T-helper 1 cell treated with Interleukin-12 subunit alpha and Interleukin-12 subunit beta and Interleukin-4 antibody, amounts not matched to agents 30 μg/mL and 1 μg/mL, for 36 hours (primary cell): ENCODE measurements at regions not wholly inside any gene's neighbourhood (a gene's known extent, or its start where the extent isn't known, plus 50 kb on each side); places are given as distances from the start of the nearest gene placed in this dataset.
"Not testable (repeated sequence)": the region's sequence is repeated elsewhere in the genome, so short reads cannot be mapped to it uniquely, and the experiment has no call there.

Experiments used
- H3K27ac Mint-ChIP-seq: one replicate; pipeline ENCODE4 v1.8.0; 2021; ENCODE audit warnings: mild to moderate bottlenecking, mixed read lengths
- H3K27me3 Mint-ChIP-seq: one replicate; pipeline ENCODE4 v1.8.0; 2021; ENCODE audit warnings: low read depth, mixed read lengths
- H3K36me3 Mint-ChIP-seq: one replicate; pipeline ENCODE4 v1.8.0; 2021; ENCODE audit warnings: low read depth, mixed read lengths
- H3K4me1 Mint-ChIP-seq: one replicate; pipeline ENCODE4 v1.8.0; 2021; ENCODE audit warnings: low read depth, mixed read lengths
- H3K4me3 Mint-ChIP-seq: one replicate; pipeline ENCODE4 v1.8.0; 2021; ENCODE audit warnings: mild to moderate bottlenecking, moderate library complexity, mixed read lengths
- H3K9me3 Mint-ChIP-seq: one replicate; pipeline ENCODE4 v1.8.0; 2021; ENCODE audit warnings: mixed read lengths

DNA sequence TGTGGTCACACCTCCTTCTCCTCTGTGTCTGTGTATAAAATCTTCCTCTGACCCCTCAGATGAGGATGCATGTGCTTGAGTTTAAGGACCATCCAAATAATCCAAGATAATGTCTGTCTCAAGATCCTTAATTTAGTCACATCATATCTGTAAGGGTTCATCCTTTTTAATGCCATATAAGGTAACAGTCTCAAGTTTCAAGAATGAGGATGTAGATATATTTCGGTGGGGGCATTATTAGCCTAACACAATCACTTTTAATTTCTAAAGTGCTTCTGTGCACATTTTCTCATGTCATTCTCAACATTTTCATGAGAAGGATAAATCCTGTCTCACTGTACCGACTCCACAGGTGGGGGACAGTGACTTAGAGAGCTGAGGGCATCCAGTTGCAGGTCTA lies 235.3 kb downstream of the BUB3 start:
- Mint-ChIP-seq H3K27ac (no peak overlapping the region), H3K9me3 (peaks cover 14% of the 10 kb centered on the region), H3K4me1 (no peaks in the 10 kb centered on the region), H3K36me3 (no peaks in the 10 kb centered on the region), H3K27me3 (no peaks in the 10 kb centered on the region), H3K4me3 (no peak overlapping the region)

- Mint-ChIP-seq H3K36me3 (no peaks in the 10 kb centered on the region), H3K4me3 (no peak overlapping the region), H3K9me3 (peaks cover 14% of the 10 kb centered on the region), H3K27ac (no peak overlapping the region), H3K27me3 (no peaks in the 10 kb centered on the region), H3K4me1 (no peaks in the 10 kb centered on the region)
These were observed 236.1 kb downstream of the BUB3 start for GRCh38 chr10:123390332-123390731.

DNA sequence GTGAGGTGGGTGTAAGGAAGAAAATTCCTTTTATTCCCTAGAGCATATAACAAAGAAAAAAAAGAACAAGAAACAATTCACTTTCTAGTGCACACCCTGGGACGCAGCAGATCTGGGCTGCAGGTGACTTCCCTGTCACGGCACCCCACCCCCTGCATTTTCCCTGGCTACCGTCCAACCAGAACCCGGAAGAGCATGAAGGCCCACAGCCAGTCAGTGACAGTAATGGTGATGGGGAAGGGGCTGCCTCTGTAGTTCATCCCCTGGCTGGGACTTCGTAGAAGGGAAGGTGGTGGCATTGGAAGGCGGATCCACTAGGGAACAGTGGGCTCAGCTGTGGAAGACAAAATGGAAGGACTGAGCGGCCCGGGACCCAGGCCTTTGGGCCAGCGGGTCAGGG lies 236.7 kb downstream of the BUB3 start:
- Mint-ChIP-seq H3K9me3 (peaks cover 13% of the 10 kb centered on the region), H3K36me3 (no peaks in the 10 kb centered on the region), H3K4me3 (no peak overlapping the region), H3K27ac (no peak overlapping the region), H3K4me1 (no peaks in the 10 kb centered on the region), H3K27me3 (no peaks in the 10 kb centered on the region)

- Mint-ChIP-seq H3K4me3 (no peak overlapping the region), H3K27ac (no peak overlapping the region), H3K36me3 (no peaks in the 10 kb centered on the region), H3K4me1 (no peaks in the 10 kb centered on the region), H3K9me3 (peaks cover 8% of the 10 kb centered on the region), H3K27me3 (no peaks in the 10 kb centered on the region)
These were observed 237.2 kb downstream of the BUB3 start for GRCh38 chr10:123391275-123392028.

- H3K27ac Mint-ChIP-seq: no peak overlapping the region
- H3K36me3 Mint-ChIP-seq: no peaks in the 10 kb centered on the region
- H3K9me3 Mint-ChIP-seq: peaks cover 4% of the 10 kb centered on the region
- H3K4me1 Mint-ChIP-seq: no peaks in the 10 kb centered on the region
- H3K4me3 Mint-ChIP-seq: no peak overlapping the region
- no peaks in the 10 kb centered on the region for H3K27me3 Mint-ChIP-seq
These were observed 238.2 kb downstream of the BUB3 start for GRCh38 chr10:123392182-123392963.

GRCh38 chr10:123393170-123393569 lies 239.0 kb downstream of the BUB3 start:
- no peaks in the 10 kb centered on the region for H3K36me3 Mint-ChIP-seq
- no peaks in the 10 kb centered on the region for H3K9me3 Mint-ChIP-seq
- H3K27me3 Mint-ChIP-seq: no peaks in the 10 kb centered on the region
- no peaks in the 10 kb centered on the region for H3K4me1 Mint-ChIP-seq
- no peak overlapping the region for H3K27ac Mint-ChIP-seq
- no peak overlapping the region for H3K4me3 Mint-ChIP-seq

DNA sequence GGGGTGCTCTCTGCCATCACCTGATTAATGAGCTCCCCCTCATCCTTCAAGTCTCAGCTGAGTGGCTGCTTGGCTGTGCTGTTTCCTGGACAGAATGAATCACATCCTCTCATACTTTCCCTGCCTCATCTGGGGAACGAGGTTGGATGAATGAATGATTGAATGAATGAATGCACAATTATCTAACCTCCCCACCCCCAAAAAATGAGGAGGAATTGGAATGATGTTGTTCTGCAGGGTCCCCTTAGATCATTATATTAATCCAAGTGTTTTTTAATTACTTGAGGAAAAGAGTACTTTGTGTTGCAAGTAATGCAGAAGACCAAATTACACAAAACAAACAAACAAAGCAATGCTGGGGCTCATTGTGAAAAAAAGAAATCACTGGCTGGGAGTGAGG lies 240.2 kb downstream of the BUB3 start:
- no peaks in the 10 kb centered on the region for H3K9me3 Mint-ChIP-seq
- no peak overlapping the region for H3K27ac Mint-ChIP-seq
- no peak overlapping the region for H3K4me3 Mint-ChIP-seq
- H3K36me3 Mint-ChIP-seq: no peaks in the 10 kb centered on the region
- H3K27me3 Mint-ChIP-seq: no peaks in the 10 kb centered on the region
- no peaks in the 10 kb centered on the region for H3K4me1 Mint-ChIP-seq

GRCh38 chr10:123395234-123395633 lies 241.0 kb downstream of the BUB3 start:
- not testable (repeated sequence) for H3K36me3 Mint-ChIP-seq, H3K4me1 Mint-ChIP-seq

DNA sequence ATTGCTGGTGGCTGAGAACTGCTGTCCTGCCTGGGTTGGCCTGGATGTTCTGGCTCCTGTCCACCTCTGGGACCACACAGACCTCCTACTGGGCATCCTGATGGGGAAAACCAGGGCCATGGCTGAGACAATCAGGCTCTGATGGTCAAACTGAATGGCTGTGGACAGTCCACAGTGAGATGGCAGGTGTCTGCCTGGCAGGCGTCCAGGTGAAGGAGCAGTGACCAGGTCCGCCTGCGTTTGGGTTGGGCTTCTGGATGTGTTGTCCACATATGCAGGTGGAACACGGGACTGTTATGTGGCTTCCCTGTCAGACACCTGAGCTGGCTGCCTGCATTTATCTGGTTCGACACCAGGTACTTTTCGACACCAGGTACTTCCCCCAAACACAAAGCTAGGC lies 241.7 kb downstream of the BUB3 start:
- Mint-ChIP-seq H3K9me3 (peaks cover 4% of the 10 kb centered on the region), H3K4me1 (no peaks in the 10 kb centered on the region)

More at GRCh38 chr10:123395234-123395633, 241.0 kb downstream of the BUB3 start:
- H3K9me3 Mint-ChIP-seq, H3K4me3 Mint-ChIP-seq, H3K27ac Mint-ChIP-seq, H3K27me3 Mint-ChIP-seq: not testable (repeated sequence)

GRCh38 chr10:123398180-123398591 lies 244.0 kb downstream of the BUB3 start:
- Mint-ChIP-seq H3K36me3 (no peaks in the 10 kb centered on the region), H3K27ac (no peak overlapping the region), H3K9me3 (peaks cover 4% of the 10 kb centered on the region)

More for the DNA sequence above, 241.7 kb downstream of the BUB3 start:
- Mint-ChIP-seq H3K27me3 (no peaks in the 10 kb centered on the region), H3K36me3 (no peaks in the 10 kb centered on the region), H3K4me3 (no peak overlapping the region), H3K27ac (no peak overlapping the region)

DNA sequence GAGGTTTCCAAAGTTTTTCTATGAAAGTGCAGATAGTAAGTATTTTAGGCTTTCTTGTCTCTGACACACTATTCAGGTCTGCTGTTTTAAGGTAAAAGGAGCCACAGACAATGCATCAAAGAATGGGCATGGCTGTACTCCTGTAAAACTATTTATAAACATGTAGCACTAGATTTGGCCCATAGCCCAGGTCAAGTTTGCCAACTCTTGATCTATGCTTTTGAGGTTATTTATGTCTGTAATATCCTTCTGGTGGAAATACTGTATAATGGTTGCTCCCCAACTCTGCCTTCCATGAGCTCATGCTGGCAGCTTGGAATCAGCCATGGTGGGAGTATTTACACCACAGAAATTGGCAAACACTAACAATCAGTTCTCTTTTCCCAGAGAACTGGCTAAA lies 244.6 kb downstream of the BUB3 start:
- H3K4me3 Mint-ChIP-seq: no peak overlapping the region
- peaks cover 4% of the 10 kb centered on the region for H3K9me3 Mint-ChIP-seq
- H3K27ac Mint-ChIP-seq: no peak overlapping the region
- H3K36me3 Mint-ChIP-seq: no peaks in the 10 kb centered on the region
- H3K27me3 Mint-ChIP-seq: no peaks in the 10 kb centered on the region
- no peaks in the 10 kb centered on the region for H3K4me1 Mint-ChIP-seq

More at GRCh38 chr10:123398180-123398591, 244.0 kb downstream of the BUB3 start:
- Mint-ChIP-seq H3K4me3 (no peak overlapping the region), H3K27me3 (no peaks in the 10 kb centered on the region), H3K4me1 (no peaks in the 10 kb centered on the region)

GRCh38 chr10:123399276-123399839 lies 245.2 kb downstream of the BUB3 start:
- Mint-ChIP-seq H3K9me3 (peaks cover 5% of the 10 kb centered on the region), H3K4me3 (no peak overlapping the region), H3K36me3 (no peaks in the 10 kb centered on the region), H3K4me1 (no peaks in the 10 kb centered on the region), H3K27ac (no peak overlapping the region), H3K27me3 (no peaks in the 10 kb centered on the region)

- Mint-ChIP-seq H3K36me3 (no peaks in the 10 kb centered on the region), H3K4me1 (no peaks in the 10 kb centered on the region), H3K27ac (no peak overlapping the region), H3K9me3 (peaks cover 10% of the 10 kb centered on the region), H3K27me3 (no peaks in the 10 kb centered on the region), H3K4me3 (no peak overlapping the region)
These were observed 247.8 kb downstream of the BUB3 start for GRCh38 chr10:123402021-123402420.

DNA sequence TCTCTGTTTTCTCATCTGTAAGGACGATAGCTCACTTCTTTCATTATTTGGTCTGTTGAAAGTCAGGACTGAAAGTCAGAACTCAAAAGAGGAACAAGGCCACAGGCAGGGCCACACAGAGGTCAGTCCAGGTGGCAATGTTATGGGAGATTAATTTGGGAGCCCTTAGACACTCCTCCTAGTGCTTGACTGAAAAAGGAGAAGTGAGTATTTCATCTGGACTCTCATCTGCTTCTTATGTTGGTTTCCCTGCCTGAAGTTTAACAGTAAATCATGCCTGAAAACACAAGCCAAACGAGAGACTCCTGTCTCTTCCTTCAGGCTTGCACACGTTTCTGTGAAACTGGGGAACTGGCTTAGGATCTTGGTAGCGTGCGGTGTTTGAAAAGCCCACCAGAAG lies 248.5 kb downstream of the BUB3 start:
- no peaks in the 10 kb centered on the region for H3K36me3 Mint-ChIP-seq
- no peak overlapping the region for H3K27ac Mint-ChIP-seq
- H3K27me3 Mint-ChIP-seq: no peaks in the 10 kb centered on the region
- no peaks in the 10 kb centered on the region for H3K4me1 Mint-ChIP-seq
- H3K4me3 Mint-ChIP-seq: no peak overlapping the region
- peaks cover 10% of the 10 kb centered on the region for H3K9me3 Mint-ChIP-seq

DNA sequence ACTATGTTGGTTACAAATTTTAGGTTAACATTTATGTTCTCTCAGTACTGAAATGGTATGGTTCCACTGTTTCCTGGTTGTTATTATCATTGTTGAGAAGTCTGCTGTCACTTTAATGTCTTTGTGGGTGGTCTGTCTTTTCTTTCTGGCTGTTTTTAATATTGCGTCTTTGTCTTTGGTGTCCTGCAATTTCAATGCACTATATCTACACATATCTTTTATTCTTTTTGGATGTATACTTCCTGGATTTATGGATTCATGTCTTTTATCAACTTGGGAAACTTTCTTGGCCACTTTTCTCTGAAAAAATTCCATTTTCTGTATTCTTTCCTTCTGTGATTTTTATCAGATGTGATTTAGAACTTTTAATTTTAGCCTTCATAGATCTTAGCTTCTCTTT lies 250.2 kb downstream of the BUB3 start:
- Mint-ChIP-seq H3K36me3 (no peaks in the 10 kb centered on the region), H3K9me3 (peaks cover 10% of the 10 kb centered on the region), H3K27ac (no peak overlapping the region), H3K27me3 (no peaks in the 10 kb centered on the region), H3K4me3 (no peak overlapping the region), H3K4me1 (no peaks in the 10 kb centered on the region)
